HS-5 (cell line): ENCODE measurements at regions not wholly inside any gene's neighbourhood (a gene's known extent, or its start where the extent isn't known, plus 50 kb on each side); places are given as distances from the start of the nearest gene placed in this dataset.

Experiments
- DNase-seq: peaks from one replicate; pipeline ENCODE4 v3.0.0-alpha.2; 2012; ENCODE audit warnings: low read depth

- DNase-seq: no peak
Measured at GRCh38 chr10:109200646-109201045, 722.7 kb downstream of the XPNPEP1 start.

- DNase-seq: no peak
Measured at GRCh38 chr10:109191823-109192222, 731.5 kb downstream of the XPNPEP1 start.

- DNase-seq: no peak
Measured at GRCh38 chr10:109191341-109191740, 732.0 kb downstream of the XPNPEP1 start.

- DNase-seq: no peak
Measured at GRCh38 chr10:109187677-109188076, 735.6 kb downstream of the XPNPEP1 start.

GRCh38 chr10:109183366-109183765 lies 739.9 kb downstream of the XPNPEP1 start:
- DNase-seq: peak; percentile 15

- no peak for DNase-seq
Measured at GRCh38 chr10:109178591-109178990, 744.7 kb downstream of the XPNPEP1 start.

GRCh38 chr10:109174526-109174925 lies 748.8 kb downstream of the XPNPEP1 start:
- DNase-seq: no peak

- no peak for DNase-seq
Measured at GRCh38 chr10:109173937-109174336, 749.4 kb downstream of the XPNPEP1 start.

GRCh38 chr10:109173121-109173520 lies 750.2 kb downstream of the XPNPEP1 start:
- no peak for DNase-seq

- no peak for DNase-seq
Measured at GRCh38 chr10:109166935-109167334, 756.4 kb downstream of the XPNPEP1 start.

GRCh38 chr10:109159351-109159750 lies 764.0 kb downstream of the XPNPEP1 start:
- DNase-seq: no peak

GRCh38 chr10:109156396-109156795 lies 766.9 kb downstream of the XPNPEP1 start:
- DNase-seq: no peak

GRCh38 chr10:109149666-109150350 lies 773.5 kb downstream of the XPNPEP1 start:
- no peak for DNase-seq

GRCh38 chr10:109127363-109127762 lies 795.9 kb downstream of the XPNPEP1 start:
- no peak for DNase-seq

GRCh38 chr10:109126541-109126940 lies 796.8 kb downstream of the XPNPEP1 start:
- DNase-seq: no peak

GRCh38 chr10:109126016-109126415 lies 797.3 kb downstream of the XPNPEP1 start:
- DNase-seq: no peak

GRCh38 chr10:109115179-109115578 lies 808.1 kb downstream of the XPNPEP1 start:
- no peak for DNase-seq

- DNase-seq: no peak
Measured at GRCh38 chr10:109114579-109114978, 808.7 kb downstream of the XPNPEP1 start.

- DNase-seq: no peak
Measured at GRCh38 chr10:109106604-109107003, 816.7 kb downstream of the XPNPEP1 start.

- no peak for DNase-seq
Measured at GRCh38 chr10:109105725-109106124, 817.6 kb downstream of the XPNPEP1 start.

- DNase-seq: no peak
Measured at GRCh38 chr10:109104806-109105205, 818.5 kb downstream of the XPNPEP1 start.

- no peak for DNase-seq
Measured at GRCh38 chr10:109103278-109103677, 820.0 kb downstream of the XPNPEP1 start.

GRCh38 chr10:109089779-109090178 lies 833.5 kb downstream of the XPNPEP1 start:
- DNase-seq: no peak

GRCh38 chr10:109071539-109071938 lies 851.8 kb downstream of the XPNPEP1 start:
- no peak for DNase-seq
